Gastroesophageal sphincter (tissue), 3 donors: ENCODE measurements at regions not wholly inside any gene's neighbourhood (a gene's known extent, or its start where the extent isn't known, plus 50 kb on each side); places are given as distances from the start of the nearest gene placed in this dataset.

Experiments used
- POLR2A ChIP-seq, 2 donors: fragments of 450-650 bp; IDR thresholded peaks; one replicate each; pipeline ENCODE4 v1.6.1; 2017; ENCODE audit warnings: antibody characterized with exemption in 2 of 2, mild to moderate bottlenecking in 2 of 2, moderate library complexity in 1 of 2
- POLR2AphosphoS5 ChIP-seq: sonication (generic); formaldehyde crosslinking; IDR thresholded peaks from one replicate; pipeline ENCODE4 v1.6.1; 2017; ENCODE audit warnings: antibody characterized with exemption
- TF ChIP-seq, protein P1 (sequence below), 4 experiments: fragments of 200-600 bp in 2 of 4; fragments of 450-650 bp in 2 of 4; sonication (generic) in 1 of 4; IDR thresholded peaks; one replicate each; pipeline ENCODE4 v1.5.1; 2017 to 2019; ENCODE audit warnings: antibody characterized with exemption in 4 of 4, mild to moderate bottlenecking in 2 of 4, moderate library complexity in 2 of 4

DNA sequence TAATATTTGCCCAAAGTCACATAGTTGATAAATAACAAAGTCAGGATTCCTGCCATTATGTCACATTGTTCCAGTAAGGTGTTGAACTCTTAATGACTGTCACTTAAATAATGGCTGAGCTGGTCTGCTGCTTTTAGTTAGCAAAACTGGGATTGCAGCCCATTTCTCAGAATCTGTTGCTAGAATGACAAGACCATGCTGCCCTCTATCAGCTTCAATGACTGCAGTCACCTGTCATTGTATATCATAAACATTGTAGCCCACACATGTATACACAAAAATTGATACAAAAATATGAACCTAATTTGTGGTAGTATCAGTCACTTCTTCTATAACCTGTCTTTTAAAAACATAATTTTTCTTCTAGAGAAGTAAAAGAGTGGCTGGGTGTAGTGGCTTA, 121.1 kb downstream of the FAM161A start:
- TF ChIP-seq, protein P1, sequence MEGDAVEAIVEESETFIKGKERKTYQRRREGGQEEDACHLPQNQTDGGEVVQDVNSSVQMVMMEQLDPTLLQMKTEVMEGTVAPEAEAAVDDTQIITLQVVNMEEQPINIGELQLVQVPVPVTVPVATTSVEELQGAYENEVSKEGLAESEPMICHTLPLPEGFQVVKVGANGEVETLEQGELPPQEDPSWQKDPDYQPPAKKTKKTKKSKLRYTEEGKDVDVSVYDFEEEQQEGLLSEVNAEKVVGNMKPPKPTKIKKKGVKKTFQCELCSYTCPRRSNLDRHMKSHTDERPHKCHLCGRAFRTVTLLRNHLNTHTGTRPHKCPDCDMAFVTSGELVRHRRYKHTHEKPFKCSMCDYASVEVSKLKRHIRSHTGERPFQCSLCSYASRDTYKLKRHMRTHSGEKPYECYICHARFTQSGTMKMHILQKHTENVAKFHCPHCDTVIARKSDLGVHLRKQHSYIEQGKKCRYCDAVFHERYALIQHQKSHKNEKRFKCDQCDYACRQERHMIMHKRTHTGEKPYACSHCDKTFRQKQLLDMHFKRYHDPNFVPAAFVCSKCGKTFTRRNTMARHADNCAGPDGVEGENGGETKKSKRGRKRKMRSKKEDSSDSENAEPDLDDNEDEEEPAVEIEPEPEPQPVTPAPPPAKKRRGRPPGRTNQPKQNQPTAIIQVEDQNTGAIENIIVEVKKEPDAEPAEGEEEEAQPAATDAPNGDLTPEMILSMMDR (IDR thresholded peaks at IDR 0.05) = no peak
- TF ChIP-seq POLR2A (IDR thresholded peaks at IDR 0.05) (no peak), POLR2AphosphoS5 (no peak)
